ENCODE measurements at regions not wholly inside any gene's neighbourhood (a gene's known extent, or its start where the extent isn't known, plus 50 kb on each side); places are given as distances from the start of the nearest gene placed in this dataset.

GRCh38 chr4:115454228-115454627, 340.8 kb upstream of the NDST4 start:
- TF ChIP-seq CTCF (conservative IDR thresholded peaks at IDR 0.05 in 1 of 2, IDR thresholded peaks at IDR 0.05 in 1 of 2; ENCODE audit: extremely low read depth in 1 of 2, insufficient read depth in 1 of 2, low read depth in 1 of 2, low read length in 2 of 2) (no peak), EZH2 (IDR thresholded peaks at IDR 0.05; ENCODE audit: borderline replicate concordance, low read length) (no peak)

Data from mammary epithelial cell (primary cell).